ENCODE measurements at regions not wholly inside any gene's neighbourhood (a gene's known extent, or its start where the extent isn't known, plus 50 kb on each side); places are given as distances from the start of the nearest gene placed in this dataset.

DNA sequence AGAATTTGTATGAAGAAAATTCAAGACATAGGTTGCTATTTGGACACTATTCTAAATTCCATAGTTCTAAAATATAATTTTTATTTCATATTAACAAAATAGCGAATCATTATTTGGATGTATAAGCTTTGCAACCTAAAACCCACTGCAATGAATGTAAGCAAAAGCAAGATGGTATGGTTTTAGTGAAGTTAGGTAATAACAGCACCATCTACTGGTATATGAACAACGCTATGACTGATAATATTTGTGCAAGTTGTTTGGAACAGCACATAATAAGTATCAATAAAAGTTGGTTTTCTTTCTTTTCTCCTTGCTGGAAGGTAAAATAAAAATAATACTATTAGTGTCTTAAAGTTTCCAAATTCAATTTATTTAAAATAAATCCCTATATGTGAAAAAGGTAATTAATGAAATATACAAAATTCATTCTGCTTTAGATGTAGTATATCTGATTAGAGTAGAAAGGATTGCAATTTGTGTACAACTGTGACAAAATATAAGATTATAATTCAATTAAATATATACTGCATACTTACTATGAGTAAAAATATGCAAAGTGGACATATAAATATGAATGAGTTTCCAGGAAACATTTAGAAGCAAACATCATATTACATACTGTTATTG lies 79.0 kb upstream of the LSM8 start:
- TF ChIP-seq, protein P1, sequence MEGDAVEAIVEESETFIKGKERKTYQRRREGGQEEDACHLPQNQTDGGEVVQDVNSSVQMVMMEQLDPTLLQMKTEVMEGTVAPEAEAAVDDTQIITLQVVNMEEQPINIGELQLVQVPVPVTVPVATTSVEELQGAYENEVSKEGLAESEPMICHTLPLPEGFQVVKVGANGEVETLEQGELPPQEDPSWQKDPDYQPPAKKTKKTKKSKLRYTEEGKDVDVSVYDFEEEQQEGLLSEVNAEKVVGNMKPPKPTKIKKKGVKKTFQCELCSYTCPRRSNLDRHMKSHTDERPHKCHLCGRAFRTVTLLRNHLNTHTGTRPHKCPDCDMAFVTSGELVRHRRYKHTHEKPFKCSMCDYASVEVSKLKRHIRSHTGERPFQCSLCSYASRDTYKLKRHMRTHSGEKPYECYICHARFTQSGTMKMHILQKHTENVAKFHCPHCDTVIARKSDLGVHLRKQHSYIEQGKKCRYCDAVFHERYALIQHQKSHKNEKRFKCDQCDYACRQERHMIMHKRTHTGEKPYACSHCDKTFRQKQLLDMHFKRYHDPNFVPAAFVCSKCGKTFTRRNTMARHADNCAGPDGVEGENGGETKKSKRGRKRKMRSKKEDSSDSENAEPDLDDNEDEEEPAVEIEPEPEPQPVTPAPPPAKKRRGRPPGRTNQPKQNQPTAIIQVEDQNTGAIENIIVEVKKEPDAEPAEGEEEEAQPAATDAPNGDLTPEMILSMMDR (IDR thresholded peaks at IDR 0.05): peak; percentile 85
- TF ChIP-seq ZFX (IDR thresholded peaks at IDR 0.05; ENCODE audit: borderline replicate concordance): no peak
- H3K27ac ChIP-seq: no peak overlapping the region

DNA sequence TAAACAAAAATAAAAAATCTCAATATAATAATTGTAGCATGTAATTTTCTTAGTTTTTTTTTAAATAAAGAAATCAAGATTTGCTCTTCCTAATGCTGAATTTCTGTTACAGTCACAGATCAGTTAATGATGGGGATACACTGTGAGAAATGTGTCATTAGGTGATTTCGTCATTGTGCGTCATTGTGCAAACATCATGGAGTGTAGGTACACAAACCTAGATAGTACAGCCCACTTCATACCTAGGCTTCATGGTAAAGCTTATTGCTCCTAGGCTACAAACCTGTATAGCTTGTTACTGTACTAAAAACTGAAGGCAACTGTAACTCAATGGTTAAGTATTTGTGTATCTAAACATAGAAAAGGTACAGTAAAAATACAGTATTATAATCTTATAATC lies 74.4 kb upstream of the LSM8 start:
- H3K27ac ChIP-seq: no peak overlapping the region
- no peak for TF ChIP-seq ZFX (IDR thresholded peaks at IDR 0.05; ENCODE audit: borderline replicate concordance)
- TF ChIP-seq, protein P1 (IDR thresholded peaks at IDR 0.05): no peak

DNA sequence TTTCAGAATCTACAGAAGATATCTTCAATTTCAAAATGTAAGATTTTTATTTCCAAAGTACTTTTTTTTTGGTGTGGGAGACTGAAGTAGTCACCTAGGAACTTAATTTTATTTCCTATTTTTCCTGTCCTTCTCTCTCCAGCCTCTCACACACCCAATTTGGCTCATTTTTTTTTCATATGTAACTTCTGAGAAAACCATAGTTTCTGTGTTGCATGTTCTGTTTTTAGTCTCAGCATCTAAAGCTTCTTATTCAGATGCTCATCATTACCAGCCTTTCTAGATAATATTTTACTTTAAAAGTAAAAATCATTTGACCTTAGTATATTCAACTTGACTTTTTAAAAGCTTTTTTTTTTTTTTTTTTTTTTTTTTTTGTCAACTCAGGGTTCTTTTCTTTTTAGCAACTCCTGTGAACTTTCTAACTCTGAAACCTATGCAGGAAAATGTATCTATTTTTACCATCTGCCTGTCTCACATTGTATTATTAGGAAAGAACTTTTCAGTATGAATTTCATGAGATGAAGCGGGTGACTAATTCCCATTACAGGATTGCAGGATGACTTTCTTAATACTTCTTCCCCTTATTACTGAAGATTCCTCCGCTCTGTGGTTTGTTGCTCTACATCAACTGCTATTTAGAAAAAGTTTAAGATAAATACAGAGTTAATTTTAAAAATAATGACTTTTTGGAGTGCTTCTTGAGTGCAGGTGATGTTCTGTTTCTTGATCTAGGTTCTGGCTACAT lies 73.6 kb upstream of the LSM8 start:
- H3K27ac ChIP-seq: no peak overlapping the region
- TF ChIP-seq ZFX (IDR thresholded peaks at IDR 0.05; ENCODE audit: borderline replicate concordance): no peak
- TF ChIP-seq, protein P1 (IDR thresholded peaks at IDR 0.05): no peak

DNA sequence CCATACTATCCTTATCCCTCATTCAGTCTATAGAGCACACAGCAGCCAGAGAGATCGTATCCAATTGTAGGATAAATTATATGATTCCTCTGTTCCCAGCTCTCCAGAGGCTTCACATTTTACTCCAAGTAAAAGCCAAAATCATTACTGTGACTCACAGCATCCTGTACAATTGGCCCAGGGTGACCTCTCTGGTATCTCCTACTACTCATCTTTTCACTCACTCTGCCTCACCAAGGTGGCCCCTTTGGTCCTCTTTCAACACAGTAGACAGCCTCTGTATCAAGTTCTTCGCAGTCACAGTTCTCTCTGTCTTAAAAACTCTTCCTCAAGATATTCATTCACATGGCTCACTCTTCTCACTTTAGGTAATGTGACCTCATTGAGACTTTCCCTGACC lies 72.6 kb upstream of the LSM8 start:
- TF ChIP-seq, protein P1 (IDR thresholded peaks at IDR 0.05): no peak
- TF ChIP-seq ZFX (IDR thresholded peaks at IDR 0.05; ENCODE audit: borderline replicate concordance): no peak

DNA sequence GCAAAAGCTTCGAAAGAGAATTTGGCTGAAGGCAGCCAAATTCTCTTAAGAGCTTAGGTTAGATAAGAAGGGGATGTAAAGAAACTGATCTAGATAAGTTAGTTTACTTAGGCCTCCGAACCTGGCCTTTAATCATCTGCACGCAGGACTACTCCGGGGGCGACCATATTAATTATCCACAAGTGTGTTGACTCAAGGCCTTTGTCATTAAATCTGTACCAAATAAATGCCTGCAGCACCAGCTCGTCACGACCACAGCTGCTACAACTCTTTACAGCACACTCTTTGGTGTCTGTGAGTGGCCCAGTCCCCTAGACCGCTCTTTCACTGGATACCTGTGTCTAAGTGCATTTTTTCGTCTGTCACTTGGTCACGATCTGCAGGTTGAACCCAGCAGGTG lies 69.8 kb upstream of the LSM8 start:
- TF ChIP-seq, protein P1 (IDR thresholded peaks at IDR 0.05): no peak
- TF ChIP-seq ZFX (IDR thresholded peaks at IDR 0.05; ENCODE audit: borderline replicate concordance): no peak
- no peak overlapping the region for H3K27ac ChIP-seq

More for the DNA sequence above, 72.6 kb upstream of the LSM8 start:
- no peak overlapping the region for H3K27ac ChIP-seq

DNA sequence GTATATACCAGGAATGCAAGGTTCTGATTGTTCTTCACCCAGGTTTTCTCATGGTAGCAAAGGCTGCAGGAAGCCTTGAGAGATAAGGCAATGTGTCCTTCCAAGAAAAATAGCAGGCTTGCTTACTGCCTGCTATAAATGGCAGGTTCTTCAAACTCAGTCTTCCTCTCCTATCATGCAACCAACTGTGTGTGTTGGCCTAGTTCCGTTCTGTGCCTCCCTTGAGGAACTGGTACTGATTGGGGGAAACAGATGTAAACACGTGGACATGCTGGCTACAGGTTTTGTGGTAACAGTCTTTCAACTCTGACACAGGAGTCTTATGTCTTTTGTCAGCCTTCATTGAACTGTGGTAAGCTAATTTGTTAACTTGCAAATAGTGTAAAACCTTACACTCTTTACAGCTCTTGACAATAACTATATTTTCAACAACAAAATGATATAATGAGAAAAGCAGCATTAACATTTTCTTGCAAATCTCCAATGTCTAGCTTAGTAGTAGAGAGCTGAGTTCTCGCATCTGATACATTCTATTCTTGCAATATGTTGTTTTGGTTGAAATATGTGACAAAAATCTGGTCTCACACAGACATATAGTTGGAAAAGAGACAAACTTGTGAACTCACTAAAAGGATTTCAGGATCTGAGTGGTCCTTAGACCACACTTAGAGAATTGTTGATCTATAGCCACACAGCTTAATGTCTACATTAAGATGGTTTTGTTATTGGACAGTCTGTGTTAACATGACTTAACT lies 54.7 kb upstream of the LSM8 start:
- H3K27ac ChIP-seq: no peak overlapping the region
- TF ChIP-seq, protein P1 (IDR thresholded peaks at IDR 0.05): no peak
- no peak for TF ChIP-seq ZFX (IDR thresholded peaks at IDR 0.05; ENCODE audit: borderline replicate concordance)

Measured in 22Rv1 (cell line).